GM19025 (cell line): ENCODE measurements at regions not wholly inside any gene's neighbourhood (a gene's known extent, or its start where the extent isn't known, plus 50 kb on each side); places are given as distances from the start of the nearest gene placed in this dataset.

Experiments
- ATAC-seq: cut with Tn5 transposase; IDR thresholded peaks from one replicate; pipeline ENCODE4 v1.9.1; 2021; ENCODE audit warnings: mild to moderate bottlenecking, low read depth, moderate library complexity; ENCODE audit not compliant: unreplicated experiment

- ATAC-seq, result no peak
Observed at GRCh38 chr3:34174740-34175139, 376.3 kb downstream of the PDCD6IP start.

GRCh38 chr3:34175636-34176176 is 377.3 kb downstream of the PDCD6IP start:
- no peak for ATAC-seq

GRCh38 chr3:34176723-34177122 is 378.3 kb downstream of the PDCD6IP start:
- no peak for ATAC-seq

GRCh38 chr3:34178415-34178814 is 380.0 kb downstream of the PDCD6IP start:
- ATAC-seq, result no peak

GRCh38 chr3:34179716-34180115 is 381.3 kb downstream of the PDCD6IP start:
- ATAC-seq, result no peak

- ATAC-seq, result no peak
Observed at GRCh38 chr3:34180532-34180931, 382.1 kb downstream of the PDCD6IP start.

- ATAC-seq, result no peak
Observed at GRCh38 chr3:34183114-34183513, 384.7 kb downstream of the PDCD6IP start.

- no peak for ATAC-seq
Observed at GRCh38 chr3:34183611-34184340, 385.3 kb downstream of the PDCD6IP start.

- ATAC-seq, result no peak
Observed at GRCh38 chr3:34185301-34185700, 386.9 kb downstream of the PDCD6IP start.

GRCh38 chr3:34189133-34189532 is 390.7 kb downstream of the PDCD6IP start:
- no peak for ATAC-seq

- ATAC-seq, result no peak
Observed at GRCh38 chr3:34196914-34197313, 398.5 kb downstream of the PDCD6IP start.

- no peak for ATAC-seq
Observed at GRCh38 chr3:34198309-34198708, 399.9 kb downstream of the PDCD6IP start.

GRCh38 chr3:34200576-34200975 is 402.1 kb downstream of the PDCD6IP start:
- peak; percentile 90 for ATAC-seq

- ATAC-seq, result no peak
Observed at GRCh38 chr3:34202975-34203374, 404.5 kb downstream of the PDCD6IP start.

- ATAC-seq, result no peak
Observed at GRCh38 chr3:34203386-34203785, 405.0 kb downstream of the PDCD6IP start.

- no peak for ATAC-seq
Observed at GRCh38 chr3:34207002-34207401, 408.6 kb downstream of the PDCD6IP start.

- ATAC-seq, result no peak
Observed at GRCh38 chr3:34207806-34208205, 409.4 kb downstream of the PDCD6IP start.

GRCh38 chr3:34212175-34212574 is 413.7 kb downstream of the PDCD6IP start:
- no peak for ATAC-seq

GRCh38 chr3:34212656-34213055 is 414.2 kb downstream of the PDCD6IP start:
- no peak for ATAC-seq

- no peak for ATAC-seq
Observed at GRCh38 chr3:34213478-34213877, 415.0 kb downstream of the PDCD6IP start.

- no peak for ATAC-seq
Observed at GRCh38 chr3:34216711-34217335, 418.4 kb downstream of the PDCD6IP start.
